GM23338 (cell line): ENCODE measurements at regions not wholly inside any gene's neighbourhood (a gene's known extent, or its start where the extent isn't known, plus 50 kb on each side); places are given as distances from the start of the nearest gene placed in this dataset.

Experiments used
- ATAC-seq: fragments of 200-7000 bp; cut with Tn5 transposase; 3 replicates; pipeline ENCODE4 v1.9.1; 2020
- DNase-seq: peaks from one replicate; pipeline ENCODE4 v3.0.0-alpha.2; 2015; ENCODE audit warnings: low spot score
- H2AFZ ChIP-seq: fragments of 200-600 bp; sonication (generic); 2 replicates; pipeline ENCODE4 v1.8.0; 2016; ENCODE audit warnings: antibody characterized with exemption, mild to moderate bottlenecking, moderate library complexity
- H3F3A ChIP-seq: fragments of 200-600 bp; sonication (generic); replicated peaks from 2 replicates; pipeline ENCODE4 v1.8.0; 2017; ENCODE audit warnings: antibody characterized with exemption, mixed run types, low read depth
- H3K27ac ChIP-seq: fragments of 200-600 bp; sonication (generic); 2 replicates; pipeline ENCODE4 v1.6.1; 2016; ENCODE audit warnings: low read depth
- H3K27me3 ChIP-seq: fragments of 200-600 bp; sonication (generic); 2 replicates; pipeline ENCODE4 v1.8.0; 2016; ENCODE audit warnings: mild to moderate bottlenecking, mixed run types, moderate library complexity; ENCODE audit not compliant: insufficient read depth
- H3K36me3 ChIP-seq: fragments of 200-600 bp; sonication (generic); 2 replicates; pipeline ENCODE4 v1.8.0; 2016; ENCODE audit warnings: mild to moderate bottlenecking; ENCODE audit not compliant: insufficient read depth
- H3K4me1 ChIP-seq: fragments of 200-600 bp; sonication (generic); 2 replicates; pipeline ENCODE4 v1.8.0; 2016; ENCODE audit warnings: mild to moderate bottlenecking, moderate library complexity; ENCODE audit not compliant: insufficient read depth
- H3K4me2 ChIP-seq: fragments of 200-600 bp; sonication (generic); 2 replicates; pipeline ENCODE4 v1.7.1; 2017; ENCODE audit warnings: mixed run types
- H3K4me3 ChIP-seq: fragments of 200-600 bp; sonication (generic); 2 replicates; pipeline ENCODE4 v1.6.1; 2016; ENCODE audit warnings: mixed run types
- H3K79me2 ChIP-seq: fragments of 200-600 bp; sonication (generic); replicated peaks from 2 replicates; pipeline ENCODE4 v1.8.0; 2017; ENCODE audit warnings: mild to moderate bottlenecking; ENCODE audit not compliant: insufficient read depth
- H3K9me2 ChIP-seq: fragments of 200-600 bp; sonication (generic); 2 replicates; pipeline ENCODE4 v1.8.0; 2017; ENCODE audit not compliant: insufficient read depth
- H4K20me1 ChIP-seq: fragments of 200-600 bp; sonication (generic); replicated peaks from 2 replicates; pipeline ENCODE4 v1.8.0; 2017; ENCODE audit warnings: mild to moderate bottlenecking; ENCODE audit not compliant: insufficient read depth
- H3K27ac Mint-ChIP-seq: 2 replicates; pipeline ENCODE4 v1.8.0; 2020; ENCODE audit warnings: inconsistent platforms, mild to moderate bottlenecking, moderate library complexity, mixed read lengths
- H3K27me3 Mint-ChIP-seq: 3 replicates; pipeline ENCODE4 v1.8.0; 2022; ENCODE audit warnings: low read depth, mild to moderate bottlenecking, moderate library complexity, mixed read lengths, inconsistent platforms; ENCODE audit not compliant: insufficient read depth, poor library complexity
- H3K36me3 Mint-ChIP-seq: 3 replicates; pipeline ENCODE4 v1.8.0; 2021; ENCODE audit warnings: low read depth, mild to moderate bottlenecking, inconsistent platforms, moderate library complexity, mixed read lengths
- H3K4me1 Mint-ChIP-seq: 3 replicates; pipeline ENCODE4 v1.8.0; 2020; ENCODE audit warnings: mild to moderate bottlenecking, inconsistent platforms, mixed read lengths
- H3K4me3 Mint-ChIP-seq: 3 replicates; pipeline ENCODE4 v1.8.0; 2021; ENCODE audit warnings: moderate library complexity, mild to moderate bottlenecking, inconsistent platforms, mixed read lengths
- H3K9me3 Mint-ChIP-seq: 3 replicates; pipeline ENCODE4 v1.8.0; 2020; ENCODE audit warnings: moderate library complexity, mild to moderate bottlenecking, inconsistent platforms, mixed read lengths
- CREB1 ChIP-seq: fragments of 250-450 bp; sonication (Bioruptor Pico); IDR thresholded peaks from 2 replicates; pipeline ENCODE4 v1.5.0; 2020; ENCODE audit warnings: low read depth, mild to moderate bottlenecking, moderate library complexity
- CTCF ChIP-seq, 2 experiments: fragments of 200-600 bp in 1 of 2; sonication (generic) in 1 of 2; conservative IDR thresholded peaks; 2 replicates each; pipeline versions ENCODE4 v1.5.1 to v1.6.1; 2016 to 2017; ENCODE audit warnings: antibody characterized with exemption in 2 of 2, low read depth in 2 of 2, mild to moderate bottlenecking in 2 of 2, moderate library complexity in 1 of 2
- EZH2 ChIP-seq: fragments of 200-600 bp; sonication (generic); IDR thresholded peaks from one replicate; pipeline ENCODE4 v1.8.0; 2017; ENCODE audit warnings: antibody characterized with exemption, mild to moderate bottlenecking, low read depth; ENCODE audit not compliant: unreplicated experiment
- EZH2phosphoT487 ChIP-seq: fragments of 200-600 bp; sonication (generic); IDR thresholded peaks from one replicate; pipeline ENCODE4 v1.8.1; 2018; ENCODE audit warnings: antibody characterized with exemption; ENCODE audit not compliant: unreplicated experiment
- JUNB ChIP-seq: IDR thresholded peaks from one replicate; pipeline ENCODE4 v1.6.1; 2016; ENCODE audit warnings: antibody characterized with exemption; ENCODE audit not compliant: unreplicated experiment
- NANOG ChIP-seq: IDR thresholded peaks from 2 replicates; pipeline ENCODE4 v1.6.1; 2016; ENCODE audit warnings: antibody characterized with exemption, borderline replicate concordance
- POLR2AphosphoS5 ChIP-seq: IDR thresholded peaks from 2 replicates; pipeline ENCODE4 v1.6.1; 2016; ENCODE audit warnings: antibody characterized with exemption, low read depth
- STAT1 ChIP-seq: IDR thresholded peaks from one replicate; pipeline ENCODE4 v1.6.1; 2016; ENCODE audit warnings: antibody characterized with exemption; ENCODE audit not compliant: unreplicated experiment
- ZNF114 ChIP-seq: fragments of 250-450 bp; sonication (Bioruptor Pico); IDR thresholded peaks from 2 replicates; pipeline ENCODE4 v1.5.0; 2020; ENCODE audit warnings: mild to moderate bottlenecking, moderate library complexity
- TF ChIP-seq, protein P1 (sequence below): IDR thresholded peaks from one replicate; pipeline ENCODE4 v1.6.1; 2018; ENCODE audit warnings: antibody characterized with exemption; ENCODE audit not compliant: unreplicated experiment
- TF ChIP-seq, protein P2 (sequence below): fragments of 250-450 bp; sonication (Bioruptor Pico); IDR thresholded peaks from 2 replicates; pipeline ENCODE4 v1.5.0; 2020; ENCODE audit warnings: mild to moderate bottlenecking, moderate library complexity

GRCh38 chr2:5617796-5618195 lies 74.4 kb upstream of the SOX11 start (continued):
- TF ChIP-seq CTCF (conservative IDR thresholded peaks at IDR 0.05; ENCODE audit: low read depth in 2 of 2) (no peak), ZNF114 (CRISPR knock-in tag) (no peak)

DNA sequence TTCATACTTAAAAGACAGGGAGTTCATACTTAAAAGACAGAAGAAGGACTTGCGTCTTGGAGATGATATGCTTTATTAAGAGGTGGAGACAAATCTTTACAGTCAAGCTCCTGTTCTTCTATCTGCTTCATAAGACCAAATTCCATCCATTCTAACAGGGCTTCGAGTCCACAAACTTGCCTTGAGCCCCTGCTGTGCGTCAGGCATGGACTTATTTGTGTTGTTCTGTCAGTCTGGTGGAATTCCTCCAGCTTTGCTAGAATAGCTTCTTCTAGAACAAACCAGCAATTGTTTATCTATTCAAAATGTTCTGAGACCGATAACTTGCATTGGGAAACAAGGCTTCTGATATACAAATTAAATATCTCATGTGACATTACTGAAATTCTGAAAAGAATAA lies 73.9 kb upstream of the SOX11 start:
- H3K36me3 ChIP-seq = no peaks in the 10 kb centered on the region
- Mint-ChIP-seq H3K9me3 (peaks cover 67% of the 10 kb centered on the region), H3K27ac (no peak overlapping the region), H3K36me3 (no peaks in the 10 kb centered on the region), H3K4me1 (no peaks in the 10 kb centered on the region), H3K27me3 (no peaks in the 10 kb centered on the region), H3K4me3 (no peak overlapping the region)
- H3K9me2 ChIP-seq = no peaks in the 10 kb centered on the region; the same call in 1 of the 2 replicates
- H3K79me2 ChIP-seq = no peaks in the 10 kb centered on the region
- H3F3A ChIP-seq = no peaks in the 10 kb centered on the region
- H3K27ac ChIP-seq = no peak overlapping the region
- H3K4me1 ChIP-seq = no peaks in the 10 kb centered on the region
- H3K27me3 ChIP-seq = no peaks in the 10 kb centered on the region
- H2AFZ ChIP-seq = no peak overlapping the region
- H3K4me3 ChIP-seq = no peak overlapping the region
- no peak overlapping the region for H3K4me2 ChIP-seq
- no peaks in the 10 kb centered on the region for H4K20me1 ChIP-seq
- no peak for ATAC-seq
- no peak for DNase-seq
- TF ChIP-seq NANOG (no peak), JUNB (no peak), EZH2 (no peak), POLR2AphosphoS5 (no peak), ZNF114 (CRISPR knock-in tag) (no peak), STAT1 (no peak), CREB1 (CRISPR knock-in tag) (no peak), CTCF (conservative IDR thresholded peaks at IDR 0.05; ENCODE audit: low read depth in 2 of 2) (no peak), EZH2phosphoT487 (no peak)
- TF ChIP-seq, protein P1, sequence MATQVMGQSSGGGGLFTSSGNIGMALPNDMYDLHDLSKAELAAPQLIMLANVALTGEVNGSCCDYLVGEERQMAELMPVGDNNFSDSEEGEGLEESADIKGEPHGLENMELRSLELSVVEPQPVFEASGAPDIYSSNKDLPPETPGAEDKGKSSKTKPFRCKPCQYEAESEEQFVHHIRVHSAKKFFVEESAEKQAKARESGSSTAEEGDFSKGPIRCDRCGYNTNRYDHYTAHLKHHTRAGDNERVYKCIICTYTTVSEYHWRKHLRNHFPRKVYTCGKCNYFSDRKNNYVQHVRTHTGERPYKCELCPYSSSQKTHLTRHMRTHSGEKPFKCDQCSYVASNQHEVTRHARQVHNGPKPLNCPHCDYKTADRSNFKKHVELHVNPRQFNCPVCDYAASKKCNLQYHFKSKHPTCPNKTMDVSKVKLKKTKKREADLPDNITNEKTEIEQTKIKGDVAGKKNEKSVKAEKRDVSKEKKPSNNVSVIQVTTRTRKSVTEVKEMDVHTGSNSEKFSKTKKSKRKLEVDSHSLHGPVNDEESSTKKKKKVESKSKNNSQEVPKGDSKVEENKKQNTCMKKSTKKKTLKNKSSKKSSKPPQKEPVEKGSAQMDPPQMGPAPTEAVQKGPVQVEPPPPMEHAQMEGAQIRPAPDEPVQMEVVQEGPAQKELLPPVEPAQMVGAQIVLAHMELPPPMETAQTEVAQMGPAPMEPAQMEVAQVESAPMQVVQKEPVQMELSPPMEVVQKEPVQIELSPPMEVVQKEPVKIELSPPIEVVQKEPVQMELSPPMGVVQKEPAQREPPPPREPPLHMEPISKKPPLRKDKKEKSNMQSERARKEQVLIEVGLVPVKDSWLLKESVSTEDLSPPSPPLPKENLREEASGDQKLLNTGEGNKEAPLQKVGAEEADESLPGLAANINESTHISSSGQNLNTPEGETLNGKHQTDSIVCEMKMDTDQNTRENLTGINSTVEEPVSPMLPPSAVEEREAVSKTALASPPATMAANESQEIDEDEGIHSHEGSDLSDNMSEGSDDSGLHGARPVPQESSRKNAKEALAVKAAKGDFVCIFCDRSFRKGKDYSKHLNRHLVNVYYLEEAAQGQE = no peak
- TF ChIP-seq, protein P2, sequence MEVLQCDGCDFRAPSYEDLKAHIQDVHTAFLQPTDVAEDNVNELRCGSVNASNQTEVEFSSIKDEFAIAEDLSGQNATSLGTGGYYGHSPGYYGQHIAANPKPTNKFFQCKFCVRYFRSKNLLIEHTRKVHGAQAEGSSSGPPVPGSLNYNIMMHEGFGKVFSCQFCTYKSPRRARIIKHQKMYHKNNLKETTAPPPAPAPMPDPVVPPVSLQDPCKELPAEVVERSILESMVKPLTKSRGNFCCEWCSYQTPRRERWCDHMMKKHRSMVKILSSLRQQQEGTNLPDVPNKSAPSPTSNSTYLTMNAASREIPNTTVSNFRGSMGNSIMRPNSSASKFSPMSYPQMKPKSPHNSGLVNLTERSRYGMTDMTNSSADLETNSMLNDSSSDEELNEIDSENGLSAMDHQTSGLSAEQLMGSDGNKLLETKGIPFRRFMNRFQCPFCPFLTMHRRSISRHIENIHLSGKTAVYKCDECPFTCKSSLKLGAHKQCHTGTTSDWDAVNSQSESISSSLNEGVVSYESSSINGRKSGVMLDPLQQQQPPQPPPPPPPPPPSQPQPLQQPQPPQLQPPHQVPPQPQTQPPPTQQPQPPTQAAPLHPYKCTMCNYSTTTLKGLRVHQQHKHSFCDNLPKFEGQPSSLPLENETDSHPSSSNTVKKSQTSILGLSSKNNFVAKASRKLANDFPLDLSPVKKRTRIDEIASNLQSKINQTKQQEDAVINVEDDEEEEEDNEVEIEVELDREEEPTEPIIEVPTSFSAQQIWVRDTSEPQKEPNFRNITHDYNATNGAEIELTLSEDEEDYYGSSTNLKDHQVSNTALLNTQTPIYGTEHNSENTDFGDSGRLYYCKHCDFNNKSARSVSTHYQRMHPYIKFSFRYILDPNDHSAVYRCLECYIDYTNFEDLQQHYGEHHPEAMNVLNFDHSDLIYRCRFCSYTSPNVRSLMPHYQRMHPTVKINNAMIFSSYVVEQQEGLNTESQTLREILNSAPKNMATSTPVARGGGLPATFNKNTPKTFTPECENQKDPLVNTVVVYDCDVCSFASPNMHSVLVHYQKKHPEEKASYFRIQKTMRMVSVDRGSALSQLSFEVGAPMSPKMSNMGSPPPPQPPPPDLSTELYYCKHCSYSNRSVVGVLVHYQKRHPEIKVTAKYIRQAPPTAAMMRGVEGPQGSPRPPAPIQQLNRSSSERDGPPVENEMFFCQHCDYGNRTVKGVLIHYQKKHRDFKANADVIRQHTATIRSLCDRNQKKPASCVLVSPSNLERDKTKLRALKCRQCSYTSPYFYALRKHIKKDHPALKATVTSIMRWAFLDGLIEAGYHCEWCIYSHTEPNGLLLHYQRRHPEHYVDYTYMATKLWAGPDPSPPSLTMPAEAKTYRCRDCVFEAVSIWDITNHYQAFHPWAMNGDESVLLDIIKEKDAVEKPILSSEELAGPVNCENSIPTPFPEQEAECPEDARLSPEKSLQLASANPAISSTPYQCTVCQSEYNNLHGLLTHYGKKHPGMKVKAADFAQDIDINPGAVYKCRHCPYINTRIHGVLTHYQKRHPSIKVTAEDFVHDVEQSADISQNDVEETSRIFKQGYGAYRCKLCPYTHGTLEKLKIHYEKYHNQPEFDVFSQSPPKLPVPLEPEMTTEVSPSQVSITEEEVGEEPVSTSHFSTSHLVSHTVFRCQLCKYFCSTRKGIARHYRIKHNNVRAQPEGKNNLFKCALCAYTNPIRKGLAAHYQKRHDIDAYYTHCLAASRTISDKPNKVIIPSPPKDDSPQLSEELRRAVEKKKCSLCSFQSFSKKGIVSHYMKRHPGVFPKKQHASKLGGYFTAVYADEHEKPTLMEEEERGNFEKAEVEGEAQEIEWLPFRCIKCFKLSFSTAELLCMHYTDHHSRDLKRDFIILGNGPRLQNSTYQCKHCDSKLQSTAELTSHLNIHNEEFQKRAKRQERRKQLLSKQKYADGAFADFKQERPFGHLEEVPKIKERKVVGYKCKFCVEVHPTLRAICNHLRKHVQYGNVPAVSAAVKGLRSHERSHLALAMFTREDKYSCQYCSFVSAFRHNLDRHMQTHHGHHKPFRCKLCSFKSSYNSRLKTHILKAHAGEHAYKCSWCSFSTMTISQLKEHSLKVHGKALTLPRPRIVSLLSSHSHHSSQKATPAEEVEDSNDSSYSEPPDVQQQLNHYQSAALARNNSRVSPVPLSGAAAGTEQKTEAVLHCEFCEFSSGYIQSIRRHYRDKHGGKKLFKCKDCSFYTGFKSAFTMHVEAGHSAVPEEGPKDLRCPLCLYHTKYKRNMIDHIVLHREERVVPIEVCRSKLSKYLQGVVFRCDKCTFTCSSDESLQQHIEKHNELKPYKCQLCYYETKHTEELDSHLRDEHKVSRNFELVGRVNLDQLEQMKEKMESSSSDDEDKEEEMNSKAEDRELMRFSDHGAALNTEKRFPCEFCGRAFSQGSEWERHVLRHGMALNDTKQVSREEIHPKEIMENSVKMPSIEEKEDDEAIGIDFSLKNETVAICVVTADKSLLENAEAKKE = no peak
